Spleen (tissue), 7 donors: ENCODE measurements at regions not wholly inside any gene's neighbourhood (a gene's known extent, or its start where the extent isn't known, plus 50 kb on each side); places are given as distances from the start of the nearest gene placed in this dataset.

Source experiments
- CTCF ChIP-seq, 11 experiments: fragments of 200-600 bp in 7 of 11; fragments of 450-650 bp in 4 of 11; sonication (generic) in 4 of 11; IDR thresholded peaks in 8 of 11; conservative IDR thresholded peaks in 3 of 11; 1 replicate in 7 of 11; 2 replicates in 4 of 11; pipeline versions ENCODE4 v1.4.0 to v1.8.0; 2016 to 2021; ENCODE audit warnings: antibody characterized with exemption in 11 of 11, inconsistent platforms in 4 of 11, mild to moderate bottlenecking in 1 of 11
- POLR2A ChIP-seq, 3 donors: fragments of 450-650 bp; IDR thresholded peaks; one replicate each; pipeline ENCODE4 v1.5.1; 2017; ENCODE audit warnings: antibody characterized with exemption in 3 of 3, mild to moderate bottlenecking in 1 of 3
- donor health status: DM: no; HTN: no; CAD: no; lungs with moderate emphysema.
- donor health status: DM: no; HTN: no; CAD: no.
- donor health status: DM: no; HTN: no; CAD: no.

- TF ChIP-seq CTCF (IDR thresholded peaks at IDR 0.05 in 8 of 11, conservative IDR thresholded peaks at IDR 0.05 in 3 of 11) (no peak), POLR2A (IDR thresholded peaks at IDR 0.05) (no peak)
Observed at GRCh38 chr11:119844808-119845207, 115.8 kb upstream of the NECTIN1 start.
